ENCODE measurements at regions not wholly inside any gene's neighbourhood (a gene's known extent, or its start where the extent isn't known, plus 50 kb on each side); places are given as distances from the start of the nearest gene placed in this dataset.

GRCh38 chr3:106184540-106185457, 316.0 kb upstream of the CBLB start:
- TF ChIP-seq POLR2A (IDR thresholded peaks at IDR 0.05; ENCODE audit: low read depth, low read length) = no peak
- no peak for TF ChIP-seq TAF1 (IDR thresholded peaks at IDR 0.05; ENCODE audit: borderline replicate concordance, low read depth, low read length)
- no peak for TF ChIP-seq POLR2AphosphoS5 (IDR thresholded peaks at IDR 0.05; ENCODE audit: low read depth, low read length)
- DNase-seq (ENCODE audit: insufficient read length) (no peak), FAIRE-seq (no peak)

- TF ChIP-seq TAF1 (IDR thresholded peaks at IDR 0.05; ENCODE audit: borderline replicate concordance, low read depth, low read length) (no peak), POLR2AphosphoS5 (IDR thresholded peaks at IDR 0.05; ENCODE audit: low read depth, low read length) (no peak), POLR2A (IDR thresholded peaks at IDR 0.05; ENCODE audit: low read depth, low read length) (no peak)
- FAIRE-seq (no peak), DNase-seq (ENCODE audit: insufficient read length) (no peak)
Observed at GRCh38 chr3:106185949-106186348, 317.1 kb upstream of the CBLB start.

- no peak for FAIRE-seq
- no peak for DNase-seq (ENCODE audit: insufficient read length)
- TF ChIP-seq TAF1 (IDR thresholded peaks at IDR 0.05; ENCODE audit: borderline replicate concordance, low read depth, low read length) (no peak), POLR2AphosphoS5 (IDR thresholded peaks at IDR 0.05; ENCODE audit: low read depth, low read length) (no peak), POLR2A (IDR thresholded peaks at IDR 0.05; ENCODE audit: low read depth, low read length) (no peak)
Observed at GRCh38 chr3:106190296-106190695, 321.5 kb upstream of the CBLB start.

GRCh38 chr3:106191211-106191610, 322.4 kb upstream of the CBLB start:
- FAIRE-seq (no peak), DNase-seq (ENCODE audit: insufficient read length) (no peak)
- TF ChIP-seq TAF1 (IDR thresholded peaks at IDR 0.05; ENCODE audit: borderline replicate concordance, low read depth, low read length) = no peak
- TF ChIP-seq POLR2AphosphoS5 (IDR thresholded peaks at IDR 0.05; ENCODE audit: low read depth, low read length) = no peak
- no peak for TF ChIP-seq POLR2A (IDR thresholded peaks at IDR 0.05; ENCODE audit: low read depth, low read length)

GRCh38 chr3:106191913-106192312, 323.1 kb upstream of the CBLB start:
- TF ChIP-seq TAF1 (IDR thresholded peaks at IDR 0.05; ENCODE audit: borderline replicate concordance, low read depth, low read length) = no peak
- no peak for TF ChIP-seq POLR2A (IDR thresholded peaks at IDR 0.05; ENCODE audit: low read depth, low read length)
- TF ChIP-seq POLR2AphosphoS5 (IDR thresholded peaks at IDR 0.05; ENCODE audit: low read depth, low read length) = no peak
- DNase-seq (ENCODE audit: insufficient read length) (no peak), FAIRE-seq (no peak)

GRCh38 chr3:106193876-106194275, 325.1 kb upstream of the CBLB start:
- DNase-seq (ENCODE audit: insufficient read length) = no peak
- peak; percentile 70 for FAIRE-seq
- TF ChIP-seq POLR2A (IDR thresholded peaks at IDR 0.05; ENCODE audit: low read depth, low read length) = no peak
- no peak for TF ChIP-seq POLR2AphosphoS5 (IDR thresholded peaks at IDR 0.05; ENCODE audit: low read depth, low read length)
- TF ChIP-seq TAF1 (IDR thresholded peaks at IDR 0.05; ENCODE audit: borderline replicate concordance, low read depth, low read length) = no peak

GRCh38 chr3:106194726-106195125, 325.9 kb upstream of the CBLB start:
- TF ChIP-seq TAF1 (IDR thresholded peaks at IDR 0.05; ENCODE audit: borderline replicate concordance, low read depth, low read length) (no peak), POLR2A (IDR thresholded peaks at IDR 0.05; ENCODE audit: low read depth, low read length) (no peak), POLR2AphosphoS5 (IDR thresholded peaks at IDR 0.05; ENCODE audit: low read depth, low read length) (no peak)
- FAIRE-seq (no peak), DNase-seq (ENCODE audit: insufficient read length) (no peak)

GRCh38 chr3:106197532-106198194, 328.9 kb upstream of the CBLB start:
- TF ChIP-seq POLR2A (IDR thresholded peaks at IDR 0.05; ENCODE audit: low read depth, low read length) (no peak), POLR2AphosphoS5 (IDR thresholded peaks at IDR 0.05; ENCODE audit: low read depth, low read length) (no peak), TAF1 (IDR thresholded peaks at IDR 0.05; ENCODE audit: borderline replicate concordance, low read depth, low read length) (no peak)
- DNase-seq (ENCODE audit: insufficient read length) = no peak
- FAIRE-seq = no peak

- TF ChIP-seq POLR2A (IDR thresholded peaks at IDR 0.05; ENCODE audit: low read depth, low read length) (no peak), TAF1 (IDR thresholded peaks at IDR 0.05; ENCODE audit: borderline replicate concordance, low read depth, low read length) (no peak), POLR2AphosphoS5 (IDR thresholded peaks at IDR 0.05; ENCODE audit: low read depth, low read length) (no peak)
- DNase-seq (ENCODE audit: insufficient read length) (no peak), FAIRE-seq (peak; percentile 65)
Observed at GRCh38 chr3:106204160-106204868, 335.5 kb upstream of the CBLB start.

GRCh38 chr3:106206146-106206545, 337.3 kb upstream of the CBLB start:
- FAIRE-seq (no peak), DNase-seq (ENCODE audit: insufficient read length) (no peak)
- TF ChIP-seq POLR2A (IDR thresholded peaks at IDR 0.05; ENCODE audit: low read depth, low read length) (no peak), TAF1 (IDR thresholded peaks at IDR 0.05; ENCODE audit: borderline replicate concordance, low read depth, low read length) (no peak), POLR2AphosphoS5 (IDR thresholded peaks at IDR 0.05; ENCODE audit: low read depth, low read length) (no peak)

GRCh38 chr3:106206613-106207012, 337.8 kb upstream of the CBLB start:
- DNase-seq (ENCODE audit: insufficient read length) (no peak), FAIRE-seq (no peak)
- TF ChIP-seq POLR2AphosphoS5 (IDR thresholded peaks at IDR 0.05; ENCODE audit: low read depth, low read length) (no peak), TAF1 (IDR thresholded peaks at IDR 0.05; ENCODE audit: borderline replicate concordance, low read depth, low read length) (no peak), POLR2A (IDR thresholded peaks at IDR 0.05; ENCODE audit: low read depth, low read length) (no peak)

Data from GM12892 (cell line).